DND-41 (cell line): ENCODE measurements at regions not wholly inside any gene's neighbourhood (a gene's known extent, or its start where the extent isn't known, plus 50 kb on each side); places are given as distances from the start of the nearest gene placed in this dataset.

Experiments used
- EZH2 ChIP-seq: IDR thresholded peaks from 3 replicates; pipeline ENCODE4 v1.6.1; 2012; ENCODE audit warnings: borderline replicate concordance, low read depth, mild to moderate bottlenecking, moderate library complexity, low read length, inconsistent platforms; ENCODE audit not compliant: severe bottlenecking
- TF ChIP-seq, protein P1 (sequence below): IDR thresholded peaks from 2 replicates; pipeline ENCODE4 v1.5.1; 2012; ENCODE audit warnings: borderline replicate concordance, low read length, moderate library complexity, mild to moderate bottlenecking; ENCODE audit not compliant: poor library complexity, severe bottlenecking; ENCODE audit errors: extremely low read depth

DNA sequence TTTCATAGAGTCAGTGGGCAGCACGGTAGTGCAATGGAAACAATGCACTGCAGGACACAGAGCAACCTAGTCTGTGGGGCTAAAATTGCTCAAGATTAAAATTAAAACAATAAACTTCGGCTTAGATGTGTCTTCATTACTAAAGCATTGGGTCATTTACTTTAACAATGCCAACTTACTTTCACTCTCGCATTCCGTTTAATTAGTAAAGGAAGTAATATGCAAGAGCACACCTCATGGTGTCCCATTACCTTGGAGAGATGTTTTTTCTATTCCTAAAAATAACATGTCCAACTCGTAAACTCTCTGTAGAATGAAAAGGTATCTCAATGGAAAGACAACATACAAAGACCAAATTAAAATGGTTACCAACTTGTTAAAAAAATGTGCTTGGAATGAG, 738.4 kb downstream of the PCDH17 start:
- TF ChIP-seq, protein P1, sequence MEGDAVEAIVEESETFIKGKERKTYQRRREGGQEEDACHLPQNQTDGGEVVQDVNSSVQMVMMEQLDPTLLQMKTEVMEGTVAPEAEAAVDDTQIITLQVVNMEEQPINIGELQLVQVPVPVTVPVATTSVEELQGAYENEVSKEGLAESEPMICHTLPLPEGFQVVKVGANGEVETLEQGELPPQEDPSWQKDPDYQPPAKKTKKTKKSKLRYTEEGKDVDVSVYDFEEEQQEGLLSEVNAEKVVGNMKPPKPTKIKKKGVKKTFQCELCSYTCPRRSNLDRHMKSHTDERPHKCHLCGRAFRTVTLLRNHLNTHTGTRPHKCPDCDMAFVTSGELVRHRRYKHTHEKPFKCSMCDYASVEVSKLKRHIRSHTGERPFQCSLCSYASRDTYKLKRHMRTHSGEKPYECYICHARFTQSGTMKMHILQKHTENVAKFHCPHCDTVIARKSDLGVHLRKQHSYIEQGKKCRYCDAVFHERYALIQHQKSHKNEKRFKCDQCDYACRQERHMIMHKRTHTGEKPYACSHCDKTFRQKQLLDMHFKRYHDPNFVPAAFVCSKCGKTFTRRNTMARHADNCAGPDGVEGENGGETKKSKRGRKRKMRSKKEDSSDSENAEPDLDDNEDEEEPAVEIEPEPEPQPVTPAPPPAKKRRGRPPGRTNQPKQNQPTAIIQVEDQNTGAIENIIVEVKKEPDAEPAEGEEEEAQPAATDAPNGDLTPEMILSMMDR = no peak
- no peak for TF ChIP-seq EZH2
